ENCODE measurements at regions not wholly inside any gene's neighbourhood (a gene's known extent, or its start where the extent isn't known, plus 50 kb on each side); places are given as distances from the start of the nearest gene placed in this dataset.
A peak's percentile ranks its signal among the peaks of the same experiment; 100 is the strongest.

- H3K27me3 Mint-ChIP-seq (ENCODE audit: low read depth), result peaks cover 3% of the 10 kb centered on the region
- no peak overlapping the region for H3K4me3 Mint-ChIP-seq
- peaks cover 2% of the 10 kb centered on the region for H3K9me3 Mint-ChIP-seq
- peak overlapping the region in 2 of 3 experiments; percentile 31 to 56 for H3K27ac Mint-ChIP-seq
- no peak for TF ChIP-seq CTCF (IDR thresholded peaks at IDR 0.05; ENCODE audit: unreplicated experiment in 3 of 3)
- H3K4me1 Mint-ChIP-seq, result peaks cover 20% of the 10 kb centered on the region
- no peaks in the 10 kb centered on the region for H3K36me3 Mint-ChIP-seq (ENCODE audit: low read depth)
Measured at GRCh38 chr20:11796026-11796425, 121.7 kb upstream of the BTBD3 start.

GRCh38 chr20:11797156-11797555, 120.5 kb upstream of the BTBD3 start:
- Mint-ChIP-seq H3K4me1 (peaks cover 20% of the 10 kb centered on the region), H3K27me3 (ENCODE audit: low read depth) (peaks cover 3% of the 10 kb centered on the region), H3K36me3 (ENCODE audit: low read depth) (no peaks in the 10 kb centered on the region), H3K4me3 (no peak overlapping the region), H3K27ac (peak overlapping the region in 1 of 3 experiments; percentile 9), H3K9me3 (peaks cover 2% of the 10 kb centered on the region)
- no peak for TF ChIP-seq CTCF (IDR thresholded peaks at IDR 0.05; ENCODE audit: unreplicated experiment in 3 of 3)

- Mint-ChIP-seq H3K27ac (peak overlapping the region in 1 of 3 experiments; percentile 29), H3K4me3 (no peak overlapping the region), H3K27me3 (ENCODE audit: low read depth) (peaks cover 3% of the 10 kb centered on the region), H3K36me3 (ENCODE audit: low read depth) (no peaks in the 10 kb centered on the region), H3K4me1 (peaks cover 20% of the 10 kb centered on the region), H3K9me3 (peaks cover 2% of the 10 kb centered on the region)
- no peak for TF ChIP-seq CTCF (IDR thresholded peaks at IDR 0.05; ENCODE audit: unreplicated experiment in 3 of 3)
Measured at GRCh38 chr20:11799281-11799684, 118.4 kb upstream of the BTBD3 start.

- TF ChIP-seq CTCF (IDR thresholded peaks at IDR 0.05; ENCODE audit: unreplicated experiment in 3 of 3), result no peak
- H3K4me1 Mint-ChIP-seq, result peaks cover 11% of the 10 kb centered on the region
- H3K9me3 Mint-ChIP-seq, result no peaks in the 10 kb centered on the region
- no peak overlapping the region for H3K4me3 Mint-ChIP-seq
- H3K27me3 Mint-ChIP-seq (ENCODE audit: low read depth), result peaks cover 4% of the 10 kb centered on the region
- H3K36me3 Mint-ChIP-seq (ENCODE audit: low read depth), result no peaks in the 10 kb centered on the region
- no peak overlapping the region for H3K27ac Mint-ChIP-seq
Measured at GRCh38 chr20:11807054-11808048, 110.3 kb upstream of the BTBD3 start.

- Mint-ChIP-seq H3K27ac (no peak overlapping the region), H3K4me1 (peaks cover 11% of the 10 kb centered on the region), H3K36me3 (ENCODE audit: low read depth) (no peaks in the 10 kb centered on the region), H3K27me3 (ENCODE audit: low read depth) (peaks cover 4% of the 10 kb centered on the region), H3K9me3 (no peaks in the 10 kb centered on the region), H3K4me3 (no peak overlapping the region)
- no peak for TF ChIP-seq CTCF (IDR thresholded peaks at IDR 0.05; ENCODE audit: unreplicated experiment in 3 of 3)
Measured at GRCh38 chr20:11808841-11809240, 108.9 kb upstream of the BTBD3 start.

All from nephron (organoid).